ENCODE measurements at regions not wholly inside any gene's neighbourhood (a gene's known extent, or its start where the extent isn't known, plus 50 kb on each side); places are given as distances from the start of the nearest gene placed in this dataset.
A peak's percentile ranks its signal among the peaks of the same experiment; 100 is the strongest.

DNA sequence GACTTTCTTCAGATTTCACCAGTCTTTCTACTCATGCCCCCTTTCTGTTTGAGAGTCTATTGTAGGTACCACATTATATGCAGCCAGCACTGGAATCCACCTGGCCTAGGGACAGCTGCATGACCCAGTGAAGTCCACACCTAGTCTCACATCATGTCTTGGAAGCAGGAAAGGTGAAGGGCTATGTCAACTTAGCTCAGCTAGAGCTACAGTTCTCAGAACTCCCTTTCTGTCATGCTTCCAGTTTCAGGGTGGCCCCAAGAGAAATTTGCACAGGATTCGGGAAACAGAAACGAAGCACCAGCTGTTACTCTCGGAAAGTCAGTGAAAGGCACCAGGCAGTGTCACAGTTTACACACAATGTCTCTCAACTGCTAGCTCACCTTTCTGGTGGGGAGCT is 51.6 kb upstream of the NLRP1 start:
- DNase-seq (ENCODE audit: low spot score): no peak

DNA sequence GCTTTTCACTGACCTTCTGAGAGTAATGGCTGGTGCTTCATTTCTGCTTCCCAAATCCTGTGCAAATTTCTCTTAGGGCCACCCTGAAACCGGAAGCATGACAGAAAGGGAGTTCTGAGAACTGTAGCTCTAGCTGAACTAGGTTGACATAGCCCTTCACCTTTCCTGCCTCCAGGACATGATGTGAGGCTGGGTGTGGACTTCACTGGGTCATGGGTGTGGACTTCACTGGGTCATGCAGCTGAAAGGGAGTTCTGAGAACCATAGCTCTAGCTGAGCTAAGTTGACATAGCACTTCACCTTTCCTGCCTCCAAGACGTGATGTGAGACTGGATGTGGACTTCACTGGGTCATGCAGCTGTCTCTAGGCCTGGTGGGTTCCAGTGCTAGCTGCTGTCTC is 54.3 kb upstream of the NLRP1 start:
- no peak for DNase-seq (ENCODE audit: low spot score)

DNA sequence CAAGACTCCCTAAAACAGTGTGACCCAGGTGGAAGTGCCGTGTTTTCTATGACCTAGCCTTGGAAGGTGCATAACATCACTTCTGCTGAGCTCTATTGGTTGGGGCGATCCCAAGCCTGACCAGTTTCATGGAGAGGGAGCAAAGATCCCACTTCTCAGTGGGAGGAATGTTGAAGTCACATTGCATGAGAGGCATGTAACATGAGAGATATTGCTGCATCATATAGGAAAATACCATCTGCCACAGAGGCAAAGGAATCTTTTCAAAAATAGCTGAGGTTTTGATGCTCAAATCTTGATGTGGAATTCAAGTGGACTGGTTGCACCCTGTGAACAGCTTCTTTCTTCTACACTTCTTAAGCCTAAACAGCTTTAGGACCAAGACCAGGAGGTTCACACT is 56.4 kb upstream of the NLRP1 start:
- DNase-seq (ENCODE audit: low spot score): no peak

DNA sequence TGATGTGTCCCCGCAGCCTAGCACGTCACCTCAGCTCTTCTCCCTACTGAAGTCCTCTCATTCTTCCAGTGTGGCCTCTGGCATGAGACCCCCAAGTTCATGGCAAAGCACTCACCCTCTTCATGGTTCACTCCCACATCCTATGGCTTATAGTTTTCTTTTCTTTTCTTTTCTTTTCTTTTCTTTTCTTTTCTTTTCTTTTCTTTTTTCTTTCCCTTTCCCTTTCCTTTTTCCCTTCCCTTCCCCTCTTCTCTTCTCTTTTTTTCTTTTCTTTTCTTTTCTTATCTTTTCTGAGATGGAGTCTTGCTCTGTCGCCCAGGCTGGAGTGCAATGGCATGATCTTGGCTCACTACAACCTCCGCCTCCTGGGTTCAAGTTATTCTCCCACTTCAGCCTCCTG is 58.4 kb upstream of the NLRP1 start:
- no peak for DNase-seq (ENCODE audit: low spot score)

DNA sequence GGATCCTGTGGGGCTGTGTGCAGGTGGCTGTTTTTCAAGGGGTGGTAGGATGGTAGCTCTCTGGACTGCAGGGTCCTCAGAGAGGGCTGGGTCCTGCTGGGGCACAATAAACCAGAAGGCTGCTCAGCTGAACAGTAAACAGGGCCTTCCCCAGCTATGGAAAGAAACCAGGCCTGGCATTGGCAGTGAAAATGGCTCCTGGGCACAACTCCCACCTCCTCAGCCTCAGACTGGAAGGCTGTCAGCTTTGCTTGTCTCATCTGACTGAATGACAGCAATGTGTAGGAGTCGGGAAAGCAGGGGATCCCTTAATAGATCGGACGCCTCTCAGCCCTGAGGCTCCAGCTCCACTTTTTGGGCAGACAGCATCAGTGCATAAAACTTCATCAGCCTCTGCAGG is 59.8 kb upstream of the NLRP1 start:
- no peak for DNase-seq (ENCODE audit: low spot score)

DNA sequence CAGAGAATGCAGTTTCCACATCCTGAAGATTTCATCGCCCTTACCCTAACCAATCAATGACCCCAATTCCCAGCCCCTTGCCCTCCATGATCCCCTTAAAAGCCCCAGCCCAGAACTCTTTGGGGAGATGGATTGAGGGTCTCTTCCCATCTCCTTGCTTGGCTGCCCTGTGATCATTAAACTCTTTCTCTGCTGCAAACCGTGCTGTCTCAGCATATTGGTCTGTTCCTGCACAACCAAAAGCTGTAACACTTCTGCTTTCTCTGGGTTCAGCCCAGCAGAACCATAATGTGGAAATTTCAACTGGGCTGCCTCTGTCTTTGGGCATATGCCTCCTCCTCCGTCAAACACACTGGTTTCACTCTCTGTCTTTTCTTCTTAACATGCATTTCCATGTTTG is 67.0 kb upstream of the NLRP1 start:
- DNase-seq (ENCODE audit: low spot score): no peak

DNA sequence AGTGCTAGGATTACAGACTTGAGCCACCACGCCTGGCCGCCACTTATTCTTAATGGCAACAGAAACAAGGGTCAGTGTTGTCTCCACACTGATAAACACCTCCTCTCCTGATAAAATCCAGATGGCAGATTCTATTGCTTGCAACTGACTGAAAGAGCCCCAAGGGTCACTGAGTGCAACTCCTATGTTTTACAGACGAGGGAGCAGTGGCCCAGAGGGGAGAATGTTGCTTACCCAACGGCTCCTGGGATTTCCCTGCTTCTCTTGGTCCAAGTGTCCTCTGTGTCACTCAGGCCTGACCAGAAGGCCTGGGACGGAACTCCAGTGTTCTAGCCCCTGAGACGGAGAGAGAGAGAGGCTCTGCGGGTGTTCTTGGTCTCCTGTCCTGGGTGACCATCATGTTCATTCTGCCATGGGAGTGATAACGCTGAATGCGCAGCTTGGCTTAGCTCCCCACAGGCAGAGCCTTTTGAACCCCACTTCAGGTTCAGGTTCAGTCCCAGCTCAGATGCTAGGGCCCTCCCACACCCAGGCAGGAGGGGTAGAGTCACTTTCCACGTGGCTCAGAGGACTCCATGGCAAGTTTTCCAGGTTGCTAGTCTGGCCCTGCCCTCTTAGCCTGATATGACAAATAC is 77.3 kb upstream of the NLRP1 start:
- DNase-seq (ENCODE audit: low spot score): no peak

DNA sequence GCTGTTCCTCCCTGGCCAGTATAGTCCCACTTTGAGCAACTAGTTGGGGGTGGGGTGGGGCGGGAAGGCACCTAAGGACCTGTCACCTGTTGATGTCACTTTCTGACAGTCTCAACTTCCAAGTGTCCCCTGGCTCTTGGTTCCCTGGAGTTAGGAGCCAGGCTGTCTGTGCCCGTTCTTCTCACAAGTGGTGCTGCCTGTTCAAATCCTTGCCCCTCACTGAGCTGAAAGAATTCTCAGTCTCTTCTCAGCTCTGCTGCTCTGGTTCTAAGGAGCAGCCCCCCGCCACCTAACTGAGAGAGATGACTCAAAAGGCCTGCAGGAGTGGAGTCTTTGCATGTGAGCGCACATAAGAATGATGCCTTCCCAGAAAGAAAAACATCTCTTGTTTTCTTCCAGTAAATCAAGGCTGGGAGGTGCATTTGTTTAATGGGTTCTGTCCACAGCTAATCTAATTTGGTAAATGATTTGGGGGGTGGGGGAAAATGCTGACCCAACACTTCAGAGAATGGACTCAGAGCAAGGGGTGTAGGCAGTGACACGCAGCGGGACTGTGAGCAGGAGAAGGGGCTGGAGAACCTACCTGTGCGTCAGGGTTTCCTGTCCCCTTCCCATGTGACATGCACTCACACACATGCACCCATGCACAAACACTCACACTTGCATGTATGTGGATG is 78.2 kb upstream of the NLRP1 start:
- DNase-seq (ENCODE audit: low spot score): no peak

DNA sequence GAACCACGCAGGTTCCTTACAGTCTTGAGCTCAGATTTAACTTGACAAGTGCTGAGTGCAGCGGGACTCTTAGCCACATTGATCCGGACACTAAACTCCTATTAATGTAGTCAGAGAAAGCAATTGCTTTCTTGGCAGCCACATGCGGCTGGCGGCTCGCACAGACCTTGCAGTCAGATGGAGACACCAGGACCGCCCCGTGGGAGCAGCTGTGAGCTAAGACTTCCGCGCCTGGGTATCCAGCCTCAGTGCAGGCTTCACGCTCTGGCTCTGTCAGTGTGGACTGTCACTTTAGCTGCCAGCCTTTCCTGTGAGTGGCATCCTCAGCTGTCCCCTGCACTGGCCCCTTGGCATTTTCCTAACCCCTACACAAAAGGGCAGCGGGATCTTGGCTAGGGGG is 80.9 kb upstream of the NLRP1 start:
- DNase-seq (ENCODE audit: low spot score): no peak

DNA sequence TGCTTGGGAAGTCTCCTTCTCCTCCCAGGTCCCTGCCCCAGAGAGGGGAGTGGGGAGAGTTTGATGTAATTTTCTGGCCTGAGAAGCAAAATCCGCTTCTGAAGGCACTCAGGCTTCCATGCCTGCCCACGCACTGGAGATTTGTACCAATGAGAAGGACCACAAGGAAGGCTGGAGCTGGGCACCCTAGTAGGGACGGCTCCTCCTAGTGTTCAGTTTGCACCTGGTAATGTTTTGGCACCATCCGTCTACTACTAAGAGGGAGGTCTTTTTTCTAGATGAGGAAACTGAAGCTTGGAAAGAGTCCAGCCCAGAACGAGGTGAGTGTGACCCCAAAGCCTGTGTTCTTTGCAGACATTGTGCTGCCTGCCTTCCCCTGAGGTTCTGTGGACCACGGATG is 83.6 kb upstream of the NLRP1 start:
- DNase-seq (ENCODE audit: low spot score): peak; percentile 3

DNA sequence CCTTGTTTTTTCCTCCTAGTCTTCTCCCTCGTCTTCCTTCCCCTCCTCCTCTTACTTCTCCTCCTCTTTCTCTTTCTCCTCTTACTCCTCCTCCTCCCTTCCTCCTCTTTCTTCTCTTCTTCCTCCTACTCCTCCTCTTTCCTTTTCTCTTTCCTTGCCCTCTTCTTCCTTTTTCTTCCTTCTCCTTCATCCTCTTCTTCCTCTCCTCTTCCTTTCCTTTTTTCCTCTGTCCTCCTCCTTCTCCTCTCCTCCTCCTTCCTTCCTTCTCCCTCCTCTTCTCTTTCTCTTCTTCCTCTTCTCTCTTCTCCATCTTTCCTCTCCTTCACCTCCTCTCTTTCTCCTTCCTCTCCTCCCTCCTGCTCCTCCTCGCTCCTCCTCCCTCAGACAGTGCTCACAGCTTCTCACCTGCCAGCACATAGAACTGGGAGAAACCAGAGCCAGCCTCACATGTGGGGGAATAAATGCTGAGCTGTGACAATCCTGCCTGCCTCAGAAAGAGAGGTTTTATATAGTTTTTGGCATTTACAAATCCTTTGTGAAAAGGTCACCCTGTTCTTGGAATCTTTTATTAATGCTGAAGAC is 84.3 kb upstream of the NLRP1 start:
- no peak for DNase-seq (ENCODE audit: low spot score)

DNA sequence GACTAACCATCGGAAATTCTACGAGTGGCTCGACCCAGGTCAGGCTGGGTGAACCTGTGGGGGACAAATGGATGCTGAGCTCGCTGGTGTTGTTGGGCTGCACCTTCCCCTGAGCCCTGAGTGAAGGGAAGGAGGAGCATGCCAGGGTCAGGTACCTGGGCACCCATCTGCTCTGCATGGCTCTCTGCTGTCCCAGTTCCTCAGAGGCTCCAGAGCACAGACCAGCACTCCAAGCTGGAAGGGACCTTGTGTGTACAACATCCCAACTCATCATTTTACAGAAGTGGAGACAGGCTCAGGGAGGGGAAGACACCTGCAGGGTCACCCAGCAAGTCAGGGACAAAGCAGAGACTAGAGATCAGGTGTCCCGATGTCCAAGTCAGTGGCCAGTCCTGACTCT is 84.9 kb upstream of the NLRP1 start:
- DNase-seq (ENCODE audit: low spot score): no peak

DNA sequence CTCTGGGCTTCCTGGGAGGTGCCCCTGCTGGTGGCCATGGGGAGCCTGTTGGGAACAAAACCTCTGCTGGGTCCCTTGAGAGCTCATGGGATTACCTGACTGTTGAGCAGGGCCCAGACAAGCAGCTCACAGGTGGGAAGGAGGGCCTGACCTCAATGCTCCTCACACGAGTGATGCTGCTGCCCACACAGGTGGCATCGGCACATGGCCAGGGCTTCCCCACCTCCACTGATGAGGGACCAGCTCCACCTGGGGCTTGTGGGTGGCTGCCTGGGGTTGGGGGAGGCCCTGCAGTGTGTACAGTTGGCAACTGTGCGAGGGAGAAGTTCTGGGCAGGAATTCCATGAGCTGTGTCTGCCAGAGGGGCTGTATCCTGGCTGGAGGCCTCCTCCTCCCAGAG is 87.8 kb upstream of the NLRP1 start:
- no peak for DNase-seq (ENCODE audit: low spot score)

DNA sequence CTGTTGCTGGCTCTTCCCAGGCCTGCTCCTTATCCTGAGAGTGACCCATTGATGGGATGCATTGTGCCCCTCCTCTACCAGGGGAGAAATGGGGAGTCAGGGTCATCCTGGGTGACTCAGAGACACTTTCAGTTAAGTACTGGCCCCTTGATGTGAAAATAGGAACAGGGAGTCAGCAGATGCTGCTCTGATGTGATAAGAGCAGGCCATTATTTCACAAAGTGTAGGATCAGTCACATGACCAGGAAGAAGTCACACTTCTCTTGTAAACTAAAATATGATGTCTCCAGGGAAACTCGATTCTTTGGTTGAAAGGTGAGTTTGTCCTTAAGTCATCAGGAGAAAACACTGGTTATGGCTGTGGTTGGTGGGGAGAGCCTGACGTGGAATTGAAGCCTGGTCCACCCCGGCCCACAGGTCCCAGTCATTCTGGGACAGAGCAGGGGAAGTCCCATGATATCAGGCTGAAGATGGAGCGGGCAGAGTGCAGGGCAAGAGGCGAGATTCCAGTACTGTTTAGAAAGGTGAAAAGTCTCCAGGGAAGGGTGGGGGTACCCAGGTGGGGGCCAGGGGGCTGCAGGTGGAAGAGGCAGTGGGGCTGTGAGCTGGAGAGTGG is 88.6 kb upstream of the NLRP1 start:
- no peak for DNase-seq (ENCODE audit: low spot score)

DNA sequence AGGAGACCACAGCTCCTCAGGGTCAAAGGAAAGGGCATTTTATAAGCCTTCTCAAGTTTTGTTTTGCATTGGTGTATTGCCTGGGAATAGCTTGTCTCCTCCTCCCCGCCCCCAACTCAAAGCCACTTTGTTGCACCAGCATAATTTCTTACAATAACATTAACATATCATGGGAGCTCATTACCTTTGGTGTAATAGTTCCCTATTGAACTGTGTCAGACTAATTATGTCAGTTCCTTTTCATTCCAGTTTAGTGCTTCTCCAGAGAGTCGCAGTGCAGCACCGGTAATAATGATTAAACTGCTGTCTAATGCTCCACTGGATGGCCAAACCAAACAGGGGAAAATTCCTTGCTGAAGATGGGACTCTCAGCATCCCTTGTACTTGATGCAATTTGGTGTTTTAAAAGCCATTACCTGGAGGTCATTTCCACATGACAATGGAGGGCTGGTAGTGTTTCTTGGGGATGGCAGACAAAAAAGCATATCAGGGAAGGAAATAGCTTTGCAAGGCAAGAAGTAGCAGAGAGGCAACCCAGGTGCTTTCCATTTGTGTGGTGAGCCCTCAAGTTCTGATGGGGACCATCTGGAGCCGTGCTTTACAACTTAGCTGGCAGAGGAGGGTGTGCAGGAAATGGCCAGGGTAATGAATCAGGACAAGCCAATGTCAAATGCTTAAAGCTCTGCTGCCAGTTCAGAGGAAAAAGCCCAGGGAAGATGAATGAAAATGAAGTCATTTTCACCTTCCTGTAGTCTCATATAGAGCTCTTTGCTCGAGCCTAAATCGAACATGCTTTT is 91.5 kb upstream of the NLRP1 start:
- no peak for DNase-seq (ENCODE audit: low spot score)

DNA sequence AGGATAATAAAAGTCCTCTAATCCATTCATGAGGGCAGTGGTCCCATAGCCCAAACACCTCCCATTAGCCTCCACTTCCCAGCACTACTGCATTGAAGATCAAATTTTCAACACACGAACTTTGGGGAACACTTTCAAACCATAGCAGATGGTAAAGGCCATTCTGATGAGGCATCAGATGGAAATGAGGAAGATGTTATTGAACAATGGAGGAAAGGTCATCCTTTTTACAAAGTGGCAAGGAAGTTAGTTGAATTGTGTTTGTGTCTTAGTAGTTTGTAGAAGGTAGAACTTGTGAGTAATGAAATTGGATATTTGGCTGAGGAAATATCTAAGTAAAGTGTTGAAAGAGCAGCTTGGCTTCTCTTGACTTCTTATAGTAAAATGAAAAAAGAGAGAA is 93.3 kb upstream of the NLRP1 start:
- no peak for DNase-seq (ENCODE audit: low spot score)

DNA sequence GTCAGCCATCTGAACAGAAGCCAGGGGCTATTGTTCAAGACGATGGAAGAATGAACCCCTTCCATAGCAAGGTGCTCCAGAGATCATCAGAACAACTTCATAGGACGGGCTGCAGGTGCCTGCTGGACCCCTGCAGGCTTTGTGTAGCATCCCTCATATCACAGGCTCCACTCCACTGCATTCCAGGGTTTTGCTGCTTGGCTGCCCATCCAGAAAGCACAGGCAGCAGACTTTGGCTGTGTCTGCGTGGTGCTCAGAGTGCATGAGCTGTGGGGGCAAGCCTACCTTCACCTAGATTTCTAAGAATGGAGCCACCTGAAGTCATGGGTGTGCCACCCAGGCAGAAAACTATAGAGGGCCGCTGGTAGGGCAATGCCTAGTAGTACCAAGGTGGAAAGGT is 93.9 kb upstream of the NLRP1 start:
- DNase-seq (ENCODE audit: low spot score): no peak

DNA sequence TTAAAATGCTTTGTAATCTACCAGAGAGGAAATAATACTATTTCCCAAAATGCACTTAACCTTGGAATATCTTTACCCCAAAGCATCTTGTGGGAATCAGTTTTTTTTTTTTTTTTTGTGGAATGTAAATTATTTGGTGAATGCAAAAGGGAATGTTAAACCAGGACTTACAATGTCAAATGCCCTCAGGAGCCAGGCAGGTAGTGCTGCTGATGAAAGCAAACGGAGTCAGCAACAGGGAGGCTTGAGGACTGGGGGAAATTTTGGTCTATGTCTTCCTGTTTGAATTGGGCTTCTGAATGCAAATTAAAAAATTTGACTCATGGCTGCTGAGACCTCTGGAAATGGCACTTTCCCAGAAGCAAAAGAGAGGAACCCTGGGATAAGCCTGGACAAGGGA is 96.5 kb upstream of the NLRP1 start:
- no peak for DNase-seq (ENCODE audit: low spot score)

DNA sequence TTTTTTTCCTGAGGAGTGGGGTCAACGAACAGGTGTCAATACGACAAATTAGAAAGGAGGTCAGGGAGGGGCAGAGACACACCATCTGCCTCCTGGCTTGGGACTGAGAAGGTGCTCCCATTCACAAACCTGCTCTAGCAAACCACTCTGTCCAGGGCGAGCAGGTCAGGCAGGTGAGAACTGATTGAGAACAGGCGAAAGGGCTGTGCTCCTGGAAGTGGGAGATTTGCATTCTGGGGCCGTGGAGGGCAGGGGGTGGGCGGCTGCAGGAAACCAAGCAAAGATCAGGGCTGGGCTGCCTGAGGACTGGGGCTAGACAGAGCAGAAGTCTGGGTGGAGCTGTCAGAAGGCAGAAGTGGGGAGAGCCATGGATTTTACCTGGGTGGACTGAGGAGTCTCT is 98.9 kb upstream of the NLRP1 start:
- no peak for DNase-seq (ENCODE audit: low spot score)

DNA sequence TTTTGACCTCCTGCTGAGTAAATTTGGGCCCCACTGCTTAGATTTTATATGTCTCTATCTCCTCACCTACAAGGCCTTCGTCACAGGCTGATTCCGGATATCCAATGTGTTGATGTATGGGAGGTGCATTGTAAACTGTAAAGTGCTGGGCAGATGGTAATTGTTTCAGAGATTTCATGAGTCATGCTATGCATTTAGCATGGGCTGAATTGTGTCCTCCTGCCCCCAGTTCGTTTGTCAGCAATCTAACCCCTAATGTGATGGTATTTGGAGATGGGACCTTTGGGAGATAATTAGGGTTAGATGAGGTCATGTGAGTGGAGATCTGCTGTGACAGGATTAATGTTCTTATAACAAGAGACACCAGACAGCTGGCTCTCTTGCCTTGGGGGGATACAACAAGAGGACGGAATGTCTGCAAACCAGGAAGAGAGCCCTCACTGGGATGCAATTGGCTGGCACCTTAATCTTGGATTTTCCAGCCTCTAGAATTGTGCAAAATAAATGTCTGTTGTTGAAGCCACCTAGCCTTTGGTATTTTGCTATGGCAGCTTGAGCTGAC is 101.8 kb upstream of the NLRP1 start:
- no peak for DNase-seq (ENCODE audit: low spot score)

DNA sequence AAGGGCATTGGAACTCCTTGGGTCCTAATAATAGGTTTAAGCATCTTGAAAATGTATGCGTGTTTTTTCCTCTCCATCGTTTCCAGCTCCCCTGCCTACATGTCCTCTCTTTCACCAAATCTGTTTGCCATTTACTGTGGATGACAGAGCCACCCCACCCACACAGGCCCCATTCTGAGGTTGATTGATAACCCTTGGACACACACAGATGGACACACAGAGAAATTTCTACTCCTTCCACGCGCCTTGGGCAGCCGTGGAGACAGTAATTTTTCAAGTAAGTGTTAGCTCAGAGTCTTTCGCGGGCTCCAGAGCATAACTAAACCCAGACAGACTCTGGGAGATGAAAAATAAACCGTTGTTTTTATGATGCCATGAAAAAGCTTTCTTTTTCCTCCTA is 103.3 kb upstream of the NLRP1 start:
- no peak for DNase-seq (ENCODE audit: low spot score)

DNA sequence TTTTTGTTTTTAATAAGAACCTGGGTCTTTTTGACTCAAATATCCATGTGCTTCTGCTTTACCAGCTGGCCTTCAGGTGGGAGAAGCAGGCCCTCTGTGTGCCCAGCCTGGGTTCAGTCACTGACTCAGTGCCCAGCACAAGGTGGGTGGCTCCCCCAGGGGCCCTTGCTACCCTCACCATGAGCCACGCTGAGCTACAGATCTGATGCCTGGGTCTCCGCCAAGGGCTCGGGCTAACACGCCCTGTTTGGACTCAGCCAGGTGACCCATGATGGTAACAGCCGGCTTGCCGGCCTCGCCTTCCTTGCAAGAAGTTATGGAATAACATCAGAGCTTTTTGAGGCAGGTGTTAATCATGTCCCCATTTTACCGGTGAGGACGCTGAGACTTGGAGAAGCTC is 109.5 kb upstream of the NLRP1 start:
- DNase-seq (ENCODE audit: low spot score): no peak

Data from NAMALWA (cell line).